Activated CD4-positive, alpha-beta T cell treated with anti-CD3 and anti-CD28 coated beads, Interleukin-2, amount 50 U/mL, for 24 hours (primary cell): ENCODE measurements at regions not wholly inside any gene's neighbourhood (a gene's known extent, or its start where the extent isn't known, plus 50 kb on each side); places are given as distances from the start of the nearest gene placed in this dataset.
"Not testable (repeated sequence)": the region's sequence is repeated elsewhere in the genome, so short reads cannot be mapped to it uniquely, and the experiment has no call there.

Source experiments
- DNase-seq, 2 donors: peaks; one replicate each; pipeline ENCODE4 v3.0.0-alpha.2; 2020; ENCODE audit warnings: low read depth in 1 of 2, low spot score in 1 of 2

DNA sequence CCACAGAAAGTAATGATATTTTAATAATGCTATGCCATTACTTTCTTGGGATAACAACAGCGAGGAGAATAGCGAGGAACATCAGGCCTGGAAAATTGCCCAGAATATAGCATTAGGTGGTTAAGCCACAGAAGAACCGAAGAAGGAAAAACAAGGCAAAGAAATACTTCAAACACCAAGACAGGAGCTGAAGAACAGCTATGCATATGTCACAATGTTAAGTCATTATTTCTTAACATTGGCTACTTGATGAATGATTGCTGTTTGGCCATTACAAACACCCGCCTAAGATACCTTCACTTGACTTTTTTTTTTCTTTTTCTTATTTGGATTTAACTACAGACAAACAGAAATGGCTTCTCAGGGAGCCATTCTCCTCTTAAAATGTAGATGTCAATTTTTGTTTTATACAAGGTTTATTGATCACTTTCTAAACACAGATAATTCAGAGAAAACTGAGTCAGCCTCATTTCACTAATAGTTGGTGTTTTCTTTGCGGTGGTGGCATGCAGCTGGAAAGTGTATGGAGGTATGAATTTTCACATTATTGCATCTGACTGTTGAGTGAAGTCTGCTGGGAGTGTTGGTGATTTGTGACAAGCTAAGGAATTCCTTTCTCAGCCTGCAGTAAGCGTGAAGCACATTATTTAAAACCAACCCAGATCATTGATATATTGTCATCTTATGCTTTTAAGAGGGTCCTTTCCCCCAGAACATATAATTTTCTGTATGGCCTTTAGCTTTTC is 705.7 kb upstream of the NR2F2 start:
- no peak for DNase-seq

DNA sequence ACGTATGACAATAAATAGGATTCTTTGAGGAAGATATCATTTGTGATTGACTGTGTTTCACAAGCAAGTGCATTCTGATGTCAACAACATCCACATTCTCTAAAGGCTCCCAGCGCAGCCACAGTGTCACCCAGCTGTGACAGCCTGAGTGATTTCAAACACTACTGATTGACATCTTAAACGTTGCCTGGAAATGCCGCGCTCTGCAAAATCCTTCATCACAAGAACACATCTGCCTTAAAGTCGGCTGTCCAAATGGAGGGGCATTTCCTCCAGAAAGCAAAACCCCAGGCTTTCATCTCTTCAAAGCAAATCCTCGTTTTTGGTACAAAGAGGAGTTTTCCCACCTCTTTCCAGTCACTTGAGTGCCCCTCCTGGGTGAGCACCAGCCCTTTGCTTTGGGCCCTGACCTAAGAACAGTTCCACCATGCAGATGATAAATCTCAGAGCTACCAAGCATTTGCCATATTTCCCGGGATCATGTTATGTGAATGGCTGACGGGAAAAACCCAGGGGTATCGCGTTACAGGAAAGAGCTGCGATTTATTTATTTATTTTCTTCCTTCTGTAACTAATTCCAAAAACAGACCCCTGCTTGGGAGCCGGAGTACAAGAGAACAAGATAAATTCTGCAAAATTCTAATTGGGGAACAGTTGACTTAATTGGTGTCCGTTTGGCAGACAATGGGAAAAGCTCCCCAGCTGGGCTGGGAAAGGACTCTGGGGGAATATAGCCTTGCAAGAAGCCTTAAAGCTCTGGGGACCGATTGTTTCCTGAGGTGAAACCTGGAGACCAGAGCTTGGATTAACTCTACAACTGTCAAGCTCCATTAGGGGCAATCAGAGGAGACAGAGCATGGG is 703.8 kb upstream of the NR2F2 start:
- no peak for DNase-seq

DNA sequence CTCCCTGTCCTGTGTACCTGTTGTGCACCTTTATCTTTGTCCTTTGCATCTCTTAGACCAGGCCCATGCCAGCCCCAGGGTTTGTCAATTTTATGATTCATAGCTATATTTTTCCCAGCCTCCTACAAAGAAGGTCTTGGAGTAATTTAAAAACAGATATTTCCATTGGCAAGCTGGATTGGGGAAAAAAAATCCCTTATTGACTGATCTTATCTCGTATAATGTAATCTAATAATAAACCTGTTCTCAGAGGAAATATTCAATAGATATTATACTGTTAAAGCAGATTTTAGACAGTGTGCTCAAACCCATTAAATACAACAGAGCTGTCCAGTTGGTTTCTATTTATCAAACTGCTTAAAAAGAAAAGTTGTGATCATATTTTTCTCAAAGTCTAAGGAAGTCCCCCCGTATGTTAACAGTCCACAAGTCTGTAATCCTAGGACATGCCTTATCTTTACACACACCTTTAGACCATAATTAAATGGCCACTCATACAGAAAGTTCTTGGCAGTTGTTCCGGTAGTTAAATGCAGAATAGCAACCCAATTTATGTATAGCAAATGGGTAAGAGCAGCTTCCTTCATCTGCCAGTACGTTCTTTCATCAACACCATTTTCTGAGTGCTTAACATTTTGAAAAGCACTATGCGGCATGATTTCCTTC is 700.9 kb upstream of the NR2F2 start:
- no peak for DNase-seq

GRCh38 chr15:95630683-95631082 is 699.8 kb upstream of the NR2F2 start:
- no peak for DNase-seq

GRCh38 chr15:95635666-95636065 is 694.8 kb upstream of the NR2F2 start:
- no peak for DNase-seq

GRCh38 chr15:95636107-95636506 is 694.4 kb upstream of the NR2F2 start:
- no peak for DNase-seq

GRCh38 chr15:95637234-95637633 is 693.3 kb upstream of the NR2F2 start:
- not testable (repeated sequence) for DNase-seq

GRCh38 chr15:95639208-95639607 is 691.3 kb upstream of the NR2F2 start:
- no peak for DNase-seq

- DNase-seq: no peak
Measured at GRCh38 chr15:95644100-95644875, 686.2 kb upstream of the NR2F2 start.

DNA sequence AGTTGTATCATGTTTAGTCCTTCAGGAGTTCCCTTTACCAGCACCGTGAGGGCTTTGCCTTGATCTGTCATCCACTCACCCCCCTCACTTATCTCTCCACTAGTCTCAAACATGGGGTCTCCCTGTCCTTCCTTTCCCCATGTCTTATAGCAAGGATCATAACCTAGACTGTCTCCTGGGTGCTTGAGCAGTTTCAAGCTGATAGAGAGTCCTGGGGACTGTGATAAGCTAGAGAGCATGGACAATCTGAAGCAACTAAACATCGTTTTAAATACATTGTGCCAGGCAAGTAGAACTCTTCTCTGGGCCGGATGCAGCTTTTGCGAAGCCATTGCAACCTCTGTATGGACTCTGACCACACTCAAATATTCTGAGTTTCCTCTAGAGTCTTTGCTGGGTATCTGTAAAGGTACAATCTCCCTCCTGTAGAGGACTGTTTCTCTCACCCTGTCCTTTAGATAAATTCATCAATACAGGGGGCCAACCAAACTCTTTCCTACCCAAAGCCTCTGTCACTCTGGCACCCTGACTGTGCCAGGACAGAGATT is 684.6 kb upstream of the NR2F2 start:
- no peak for DNase-seq

GRCh38 chr15:95646484-95647273 is 683.8 kb upstream of the NR2F2 start:
- no peak for DNase-seq

GRCh38 chr15:95647531-95648277 is 682.8 kb upstream of the NR2F2 start:
- DNase-seq: no peak

DNA sequence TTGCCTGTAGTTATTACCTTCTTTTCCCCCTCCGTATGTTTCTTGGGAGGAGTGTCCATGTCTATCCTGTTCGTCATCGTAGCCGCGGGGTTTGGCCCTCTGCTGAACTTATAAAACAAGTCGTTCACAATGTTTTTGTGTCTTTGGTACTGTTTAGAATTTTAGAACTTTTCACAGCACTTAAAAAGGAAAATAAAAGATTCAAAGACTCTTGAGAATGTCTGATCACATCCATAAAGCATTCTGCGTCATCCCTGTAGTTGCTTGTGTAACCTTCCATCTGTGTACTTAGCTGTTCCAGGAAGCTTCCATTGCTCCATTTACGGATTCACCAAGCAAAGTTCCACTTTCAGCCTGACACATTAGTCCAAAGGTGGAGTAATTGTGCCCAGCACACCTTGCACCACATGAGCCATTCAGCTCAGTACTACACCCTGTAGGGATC is 677.1 kb upstream of the NR2F2 start:
- no peak for DNase-seq

DNA sequence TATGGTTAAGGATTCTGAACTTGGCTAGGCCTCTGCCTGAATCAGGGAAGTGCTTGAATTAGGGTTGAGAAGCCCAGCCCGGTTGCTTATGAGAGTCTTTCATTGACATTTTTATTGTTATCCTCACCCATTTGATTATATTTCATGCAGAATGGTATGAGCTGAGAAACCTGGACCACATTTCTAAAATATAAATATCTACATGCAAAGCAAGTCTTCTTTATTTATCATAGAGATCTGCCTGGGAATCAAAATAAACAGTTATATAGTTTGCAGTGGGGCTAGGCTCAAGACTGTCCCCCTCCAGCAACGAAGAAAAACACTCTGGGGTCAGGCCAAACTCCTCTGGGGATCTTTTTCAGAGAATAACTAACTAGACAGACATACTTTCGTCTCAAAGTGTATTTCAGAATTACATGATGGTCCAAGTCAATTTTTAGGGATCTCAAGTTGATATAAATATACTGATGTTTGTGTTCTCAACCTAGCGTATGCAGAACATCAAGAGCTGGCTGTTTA is 675.4 kb upstream of the NR2F2 start:
- DNase-seq: no peak

DNA sequence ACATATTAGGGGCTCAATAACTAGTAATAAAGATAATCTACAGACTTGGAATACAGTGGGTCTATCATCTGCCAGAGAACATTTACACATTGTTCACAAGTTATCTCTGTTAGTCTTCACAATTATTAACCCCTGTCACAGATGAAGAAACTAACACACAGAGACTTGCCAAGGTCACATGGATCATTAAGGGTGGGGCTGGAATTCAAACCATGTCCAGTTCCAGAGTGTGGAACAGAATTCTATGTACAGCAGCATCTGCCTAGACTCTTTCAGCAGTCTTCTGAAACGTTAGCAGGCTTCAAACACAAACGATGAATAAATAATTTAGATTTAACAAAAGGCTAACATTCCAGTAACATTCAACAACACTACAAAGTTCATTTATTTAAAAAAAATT is 673.9 kb upstream of the NR2F2 start:
- no peak for DNase-seq

DNA sequence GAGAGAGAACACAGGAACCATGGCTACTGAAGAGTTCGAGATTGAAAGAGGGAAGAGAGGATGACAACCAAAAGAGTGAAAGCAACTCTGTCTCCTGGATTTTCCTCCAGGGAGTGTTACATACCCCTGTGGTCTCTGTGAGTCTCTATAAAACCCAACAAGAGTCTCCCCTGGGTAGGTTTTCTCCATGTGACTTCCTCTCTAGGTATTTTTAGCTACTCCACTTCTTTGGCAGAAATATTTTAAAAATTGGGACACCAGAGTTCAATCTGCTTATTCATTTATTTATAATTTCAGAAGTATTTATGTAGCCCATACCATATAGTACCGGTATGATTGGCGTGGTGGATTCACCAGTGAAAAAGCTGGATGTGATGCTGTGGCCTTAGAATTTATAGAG is 671.7 kb upstream of the NR2F2 start:
- no peak for DNase-seq

GRCh38 chr15:95659656-95660055 is 670.8 kb upstream of the NR2F2 start:
- DNase-seq: no peak

GRCh38 chr15:95662638-95663037 is 667.9 kb upstream of the NR2F2 start:
- DNase-seq: no peak
